ENCODE measurements at regions not wholly inside any gene's neighbourhood (a gene's known extent, or its start where the extent isn't known, plus 50 kb on each side); places are given as distances from the start of the nearest gene placed in this dataset.

GRCh38 chrX:5068550-5068949, 1160.1 kb downstream of the NLGN4X start:
- TF ChIP-seq CTCF (conservative IDR thresholded peaks at IDR 0.05; ENCODE audit: low read depth, low read length): no peak
- TF ChIP-seq ELK1 (IDR thresholded peaks at IDR 0.05; ENCODE audit: borderline replicate concordance, low read depth, low read length): no peak
- no peak for TF ChIP-seq BHLHE40 (IDR thresholded peaks at IDR 0.05; ENCODE audit: low read depth, low read length)
- TF ChIP-seq CEBPB (IDR thresholded peaks at IDR 0.05; ENCODE audit: low read depth, low read length): no peak
- no peak for TF ChIP-seq MXI1 (IDR thresholded peaks at IDR 0.05; ENCODE audit: borderline replicate concordance, low read depth, low read length)
- TF ChIP-seq SMC3 (IDR thresholded peaks at IDR 0.05; ENCODE audit: low read depth, low read length): no peak

Data from IMR-90 (cell line).